ENCODE measurements at regions not wholly inside any gene's neighbourhood (a gene's known extent, or its start where the extent isn't known, plus 50 kb on each side); places are given as distances from the start of the nearest gene placed in this dataset.

- TF ChIP-seq SRF (IDR thresholded peaks at IDR 0.05; ENCODE audit: low read depth, low read length) (no peak), SAP30 (IDR thresholded peaks at IDR 0.05; ENCODE audit: insufficient read depth, insufficient replicate concordance, low read length) (no peak), POLR2A (IDR thresholded peaks at IDR 0.05; ENCODE audit: control extremely low read depth in 1 of 2, low read depth in 2 of 2, low read length in 2 of 2) (no peak), TEAD4 (IDR thresholded peaks at IDR 0.05; ENCODE audit: low read depth, low read length) (no peak), EP300 (IDR thresholded peaks at IDR 0.05; ENCODE audit: borderline replicate concordance in 1 of 2, low read depth in 2 of 2, low read length in 2 of 2) (no peak)
Observed at GRCh38 chr7:94787285-94787684, 120.1 kb upstream of the PPP1R9A start.

All from H1 (cell line).